Neural cell (in vitro differentiated cells): ENCODE measurements at regions not wholly inside any gene's neighbourhood (a gene's known extent, or its start where the extent isn't known, plus 50 kb on each side); places are given as distances from the start of the nearest gene placed in this dataset.

ENCODE experiments used
- EP300 ChIP-seq: fragments of 450-650 bp; conservative IDR thresholded peaks from 2 replicates; pipeline ENCODE4 v1.6.1; 2014; ENCODE audit warnings: antibody characterized with exemption, mild to moderate bottlenecking, moderate library complexity; ENCODE audit not compliant: poor library complexity, severe bottlenecking
- EZH2 ChIP-seq: fragments of 200-600, 300-800 bp; shearing (Covaris generic), sonication (generic); IDR thresholded peaks from 2 replicates; pipeline ENCODE4 v1.6.1; 2014; ENCODE audit warnings: antibody characterized with exemption, low read length, borderline replicate concordance, mild to moderate bottlenecking; ENCODE audit not compliant: insufficient read depth, poor library complexity, severe bottlenecking
- TF ChIP-seq, protein P1 (sequence below): fragments of 450-650 bp; IDR thresholded peaks from 2 replicates; pipeline ENCODE4 v1.5.1; 2014; ENCODE audit warnings: antibody characterized with exemption, mild to moderate bottlenecking, moderate library complexity; ENCODE audit not compliant: poor library complexity, severe bottlenecking

DNA sequence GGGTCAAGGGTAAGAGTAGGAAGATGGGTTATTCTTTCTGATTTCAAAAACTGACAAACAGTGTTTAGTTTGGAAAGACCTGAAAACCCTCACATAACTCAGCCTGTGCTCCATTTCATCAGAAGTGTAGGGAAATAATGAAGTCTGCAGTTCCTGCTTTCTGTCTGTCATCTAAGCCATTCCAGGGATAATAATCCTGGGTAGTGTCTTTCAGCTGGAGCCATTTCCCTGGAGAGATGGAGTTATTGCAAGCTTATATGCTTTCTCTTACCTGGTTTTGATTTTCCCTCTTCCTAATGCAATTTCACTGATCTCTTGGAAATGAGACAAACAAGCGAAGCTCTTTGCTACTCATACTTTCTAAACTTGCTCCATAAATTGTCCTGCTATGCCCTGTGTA is 824.8 kb upstream of the LCORL start:
- TF ChIP-seq EP300 (no peak), EZH2 (no peak)
- TF ChIP-seq, protein P1, sequence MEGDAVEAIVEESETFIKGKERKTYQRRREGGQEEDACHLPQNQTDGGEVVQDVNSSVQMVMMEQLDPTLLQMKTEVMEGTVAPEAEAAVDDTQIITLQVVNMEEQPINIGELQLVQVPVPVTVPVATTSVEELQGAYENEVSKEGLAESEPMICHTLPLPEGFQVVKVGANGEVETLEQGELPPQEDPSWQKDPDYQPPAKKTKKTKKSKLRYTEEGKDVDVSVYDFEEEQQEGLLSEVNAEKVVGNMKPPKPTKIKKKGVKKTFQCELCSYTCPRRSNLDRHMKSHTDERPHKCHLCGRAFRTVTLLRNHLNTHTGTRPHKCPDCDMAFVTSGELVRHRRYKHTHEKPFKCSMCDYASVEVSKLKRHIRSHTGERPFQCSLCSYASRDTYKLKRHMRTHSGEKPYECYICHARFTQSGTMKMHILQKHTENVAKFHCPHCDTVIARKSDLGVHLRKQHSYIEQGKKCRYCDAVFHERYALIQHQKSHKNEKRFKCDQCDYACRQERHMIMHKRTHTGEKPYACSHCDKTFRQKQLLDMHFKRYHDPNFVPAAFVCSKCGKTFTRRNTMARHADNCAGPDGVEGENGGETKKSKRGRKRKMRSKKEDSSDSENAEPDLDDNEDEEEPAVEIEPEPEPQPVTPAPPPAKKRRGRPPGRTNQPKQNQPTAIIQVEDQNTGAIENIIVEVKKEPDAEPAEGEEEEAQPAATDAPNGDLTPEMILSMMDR, result no peak
